AG09319 (cell line): ENCODE measurements at regions not wholly inside any gene's neighbourhood (a gene's known extent, or its start where the extent isn't known, plus 50 kb on each side); places are given as distances from the start of the nearest gene placed in this dataset.

ENCODE experiments used
- DNase-seq: peaks from one replicate; pipeline ENCODE4 v3.0.0-alpha.2; 2010; ENCODE audit warnings: low read depth; ENCODE audit errors: extremely low read depth
- TF ChIP-seq, protein P1 (sequence below): IDR thresholded peaks from 2 replicates; pipeline ENCODE4 v1.5.1; 2011; ENCODE audit warnings: low read depth, mild to moderate bottlenecking, inconsistent platforms, low read length, moderate library complexity

DNA sequence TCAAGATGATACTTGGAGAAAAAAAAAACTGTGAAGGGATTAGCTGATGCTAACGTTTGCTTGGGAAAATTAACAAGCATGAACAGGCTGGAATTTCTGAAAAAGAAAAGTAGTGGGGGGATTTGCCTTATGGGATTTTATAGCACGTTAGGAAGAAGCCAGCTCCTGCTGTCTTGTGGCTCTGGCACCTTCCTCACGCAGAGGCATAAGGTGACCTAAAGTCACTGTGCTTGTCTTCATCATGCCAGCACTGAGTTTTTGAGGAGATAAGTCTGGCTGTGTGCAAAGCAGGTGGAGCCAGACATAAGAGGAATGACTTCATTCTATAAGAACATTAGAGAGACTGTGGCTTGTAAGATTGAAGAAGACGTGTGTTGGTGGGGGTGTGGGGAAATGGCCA, 94.4 kb upstream of the MAP1B start:
- TF ChIP-seq, protein P1, sequence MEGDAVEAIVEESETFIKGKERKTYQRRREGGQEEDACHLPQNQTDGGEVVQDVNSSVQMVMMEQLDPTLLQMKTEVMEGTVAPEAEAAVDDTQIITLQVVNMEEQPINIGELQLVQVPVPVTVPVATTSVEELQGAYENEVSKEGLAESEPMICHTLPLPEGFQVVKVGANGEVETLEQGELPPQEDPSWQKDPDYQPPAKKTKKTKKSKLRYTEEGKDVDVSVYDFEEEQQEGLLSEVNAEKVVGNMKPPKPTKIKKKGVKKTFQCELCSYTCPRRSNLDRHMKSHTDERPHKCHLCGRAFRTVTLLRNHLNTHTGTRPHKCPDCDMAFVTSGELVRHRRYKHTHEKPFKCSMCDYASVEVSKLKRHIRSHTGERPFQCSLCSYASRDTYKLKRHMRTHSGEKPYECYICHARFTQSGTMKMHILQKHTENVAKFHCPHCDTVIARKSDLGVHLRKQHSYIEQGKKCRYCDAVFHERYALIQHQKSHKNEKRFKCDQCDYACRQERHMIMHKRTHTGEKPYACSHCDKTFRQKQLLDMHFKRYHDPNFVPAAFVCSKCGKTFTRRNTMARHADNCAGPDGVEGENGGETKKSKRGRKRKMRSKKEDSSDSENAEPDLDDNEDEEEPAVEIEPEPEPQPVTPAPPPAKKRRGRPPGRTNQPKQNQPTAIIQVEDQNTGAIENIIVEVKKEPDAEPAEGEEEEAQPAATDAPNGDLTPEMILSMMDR, result no peak
- DNase-seq, result no peak

DNA sequence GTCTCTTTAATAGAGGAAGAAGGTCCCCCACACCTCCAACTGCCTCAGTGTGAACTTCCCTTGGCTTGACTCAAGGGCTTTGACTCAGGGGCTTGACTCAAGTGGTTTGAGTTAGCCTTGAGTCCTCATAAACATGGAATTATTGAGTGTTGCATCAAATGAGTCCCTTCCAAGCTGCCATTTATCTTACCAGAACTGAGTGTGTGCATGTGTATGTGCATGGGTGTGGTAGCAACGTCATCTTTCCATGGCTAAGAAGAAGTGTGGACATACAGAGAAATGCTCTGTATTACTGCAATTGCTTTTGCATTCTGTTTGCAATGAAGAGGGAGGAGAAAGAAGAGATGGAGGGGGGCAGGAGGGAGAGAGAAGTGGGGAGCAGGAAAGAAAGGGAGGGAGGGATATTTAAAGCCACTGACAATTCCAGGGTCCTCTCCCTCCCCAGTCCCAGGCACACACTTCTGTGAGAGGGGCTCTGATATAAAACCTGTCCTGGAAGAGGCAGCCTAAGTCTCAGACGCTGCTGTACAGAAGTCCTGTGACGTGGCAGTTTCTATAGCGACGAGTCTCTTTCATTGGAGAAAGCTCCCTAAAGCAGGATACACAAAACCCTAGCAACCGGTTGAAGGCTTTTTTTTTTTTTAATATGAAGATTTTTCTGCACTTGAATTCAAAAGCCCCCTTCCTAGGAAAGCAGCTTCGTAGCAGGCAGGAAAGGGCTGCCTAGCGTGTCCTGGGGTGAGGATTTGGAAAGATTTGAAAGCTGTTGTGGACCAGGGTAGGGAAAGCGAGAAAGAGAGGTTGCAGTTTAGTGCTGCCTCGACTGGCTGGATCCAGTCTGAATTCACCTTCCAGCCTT, 93.3 kb upstream of the MAP1B start:
- TF ChIP-seq, protein P1, result no peak
- DNase-seq, result no peak

DNA sequence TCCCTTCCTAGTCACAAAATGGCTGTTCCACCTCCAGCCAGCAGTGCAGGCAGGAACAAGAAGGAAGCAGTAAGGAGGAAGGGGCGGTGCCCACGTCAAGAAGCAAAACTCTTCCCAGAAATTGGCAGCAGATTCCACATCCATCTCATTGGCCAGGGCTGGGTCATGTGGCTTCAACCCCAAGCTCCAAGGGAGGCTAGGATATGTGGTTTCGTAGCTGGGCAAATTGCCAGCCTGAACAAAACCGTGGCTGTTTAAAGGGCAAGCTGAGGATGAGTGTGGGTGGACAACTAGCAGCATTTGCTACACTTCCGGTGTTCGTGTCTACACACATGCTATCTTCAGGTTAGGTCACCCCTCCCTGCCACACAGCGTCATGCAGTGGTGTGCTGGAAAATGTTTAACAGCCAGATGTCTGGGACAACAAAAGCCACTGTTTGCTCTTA, 92.1 kb upstream of the MAP1B start:
- no peak for DNase-seq
- TF ChIP-seq, protein P1, result no peak

DNA sequence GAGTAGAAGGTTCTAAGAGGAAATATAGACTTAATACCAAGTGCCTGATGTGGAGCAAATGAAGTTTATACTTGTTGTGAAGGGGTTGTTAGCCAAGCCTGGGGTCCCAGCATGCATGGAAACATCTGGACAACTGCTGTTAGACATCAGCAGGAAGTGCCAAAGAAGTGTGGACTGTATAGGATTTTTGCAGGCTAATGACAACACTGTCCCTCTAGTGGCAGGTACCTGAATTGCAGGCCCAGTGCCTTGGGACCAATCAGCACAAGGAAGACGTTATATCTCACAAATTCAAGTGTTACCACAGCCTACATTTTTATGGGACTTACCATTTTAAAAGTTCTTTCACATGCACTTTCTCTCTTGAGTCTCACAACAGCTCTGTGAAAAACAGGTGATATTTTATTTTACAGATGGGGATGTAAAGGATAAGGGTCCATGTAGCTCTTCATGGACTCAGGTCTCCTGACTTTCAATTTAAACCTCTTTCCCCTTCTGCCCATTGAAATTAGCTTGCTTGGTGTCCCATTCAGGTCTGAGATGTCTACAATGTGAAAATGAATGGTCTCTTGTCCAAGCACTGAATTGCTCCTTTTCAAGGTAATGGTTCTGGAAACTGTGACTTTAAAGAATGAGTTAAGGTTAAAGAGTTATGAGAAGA, 89.0 kb upstream of the MAP1B start:
- DNase-seq, result no peak

DNA sequence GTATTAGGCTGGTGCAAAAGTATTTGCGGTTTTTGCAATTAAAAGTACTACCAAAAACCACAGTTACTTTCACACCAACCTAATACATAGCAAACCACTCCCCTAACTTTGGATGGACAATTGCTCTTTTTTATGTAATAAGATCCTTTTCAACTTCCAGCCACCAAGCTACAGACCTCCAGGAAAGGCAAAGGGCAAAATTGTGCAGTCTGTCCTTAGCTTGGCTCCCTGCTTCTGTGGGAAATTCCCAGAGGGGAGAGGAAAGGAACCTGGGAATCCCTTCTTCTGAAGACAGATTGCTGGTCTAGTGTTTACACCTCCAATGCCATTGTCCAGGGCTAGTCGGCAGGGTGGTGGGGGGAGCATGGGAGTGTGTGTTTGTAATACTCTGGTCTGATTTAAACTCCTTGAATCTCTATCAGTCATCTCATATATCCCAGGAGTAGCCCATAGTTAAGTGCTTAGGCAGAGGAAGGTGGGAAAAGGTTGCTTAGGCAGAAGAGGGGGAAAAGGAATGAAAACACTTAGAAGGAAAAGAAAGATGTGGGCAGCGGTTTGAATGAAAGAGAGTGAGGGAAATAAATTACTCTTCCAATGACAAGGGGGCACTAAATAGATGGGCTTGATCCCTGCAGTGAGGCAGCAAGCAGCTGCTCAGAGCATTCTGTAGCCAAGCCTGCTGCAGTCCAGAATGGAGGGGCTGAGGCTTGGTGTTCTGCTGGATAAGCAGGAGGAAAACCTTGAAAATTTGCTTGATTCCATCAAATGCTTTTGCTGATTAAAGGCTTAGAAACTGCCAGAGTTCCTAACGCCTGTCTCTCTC, 86.9 kb upstream of the MAP1B start:
- TF ChIP-seq, protein P1, result no peak
- DNase-seq, result no peak

More for the DNA sequence above, 89.0 kb upstream of the MAP1B start:
- TF ChIP-seq, protein P1, result peak; percentile 80

DNA sequence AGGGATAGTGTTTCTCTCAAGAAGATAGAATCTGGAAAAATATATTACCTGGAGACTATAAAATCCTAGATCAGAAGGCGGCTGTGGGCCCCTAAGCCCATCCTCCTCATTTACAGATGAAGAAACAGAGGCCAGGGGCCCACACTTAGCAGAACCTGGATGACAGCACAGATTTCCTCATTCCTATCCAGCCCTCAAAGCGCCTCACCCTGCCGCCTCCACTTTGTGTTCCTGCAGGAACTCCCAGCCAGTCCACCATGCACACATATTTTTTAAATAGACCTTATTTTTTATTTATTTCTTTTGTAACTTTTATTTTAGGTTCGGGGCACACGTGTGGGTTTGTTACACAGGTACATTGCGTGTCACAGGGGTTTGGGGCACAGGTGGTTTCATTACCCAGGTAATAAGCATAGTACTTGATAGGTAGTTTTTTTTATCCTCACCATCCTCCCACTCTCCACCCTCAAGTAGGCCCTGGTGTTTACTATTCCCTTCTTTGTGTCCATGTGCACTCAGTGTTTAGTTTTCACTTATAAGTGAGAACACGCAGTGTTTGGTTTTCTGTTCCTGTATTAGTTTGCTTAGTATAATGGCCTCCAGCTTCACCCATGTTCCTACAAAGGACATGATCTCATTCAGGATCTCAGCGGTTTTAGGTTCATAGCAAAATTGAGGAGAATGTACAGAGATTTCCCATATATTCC, 85.5 kb upstream of the MAP1B start:
- TF ChIP-seq, protein P1, result no peak
- DNase-seq, result no peak
